Activated B cell treated with CpG ODN at 0.5 μM for 24 hours (primary cell): ENCODE measurements at regions not wholly inside any gene's neighbourhood (a gene's known extent, or its start where the extent isn't known, plus 50 kb on each side); places are given as distances from the start of the nearest gene placed in this dataset.
"Not testable (repeated sequence)": the region's sequence is repeated elsewhere in the genome, so short reads cannot be mapped to it uniquely, and the experiment has no call there.

Experiments used
- ATAC-seq: fragments of 200-7000 bp; cut with Tn5 transposase; one replicate; pipeline ENCODE4 v1.10.0; 2021; ENCODE audit warnings: low read depth, mild to moderate bottlenecking, moderate library complexity
- CTCF ChIA-PET: fragments of 350-600 bp; sonication (Branson Sonifier 250); formaldehyde crosslinking; loops from one replicate; lab custom pipeline; 2021; ENCODE audit warnings: antibody characterized with exemption; lab: Charles Lee
- POLR2A ChIA-PET: fragments of 350-600 bp; sonication (Branson Sonifier 250); formaldehyde crosslinking; loops from one replicate; lab custom pipeline; 2021; ENCODE audit warnings: antibody characterized with exemption; lab: Charles Lee
- DNase-seq: peaks from one replicate; pipeline ENCODE4 v3.0.0; 2022
- H3K27ac Mint-ChIP-seq: one replicate; pipeline ENCODE4 v1.8.0; 2020; ENCODE audit warnings: mixed read lengths
- H3K27me3 Mint-ChIP-seq: one replicate; pipeline ENCODE4 v1.8.0; 2021; ENCODE audit warnings: mixed read lengths
- H3K36me3 Mint-ChIP-seq: one replicate; pipeline ENCODE4 v1.8.0; 2021; ENCODE audit warnings: low read depth, mixed read lengths
- H3K4me1 Mint-ChIP-seq: one replicate; pipeline ENCODE4 v1.8.0; 2021; ENCODE audit warnings: mixed read lengths
- H3K4me3 Mint-ChIP-seq: one replicate; pipeline ENCODE4 v1.8.0; 2020; ENCODE audit warnings: mild to moderate bottlenecking, mixed read lengths
- H3K9me3 Mint-ChIP-seq: one replicate; pipeline ENCODE4 v1.8.0; 2020; ENCODE audit warnings: mixed read lengths
- CTCF ChIP-seq: fragments of 200-600 bp; IDR thresholded peaks from one replicate; pipeline ENCODE4 v1.8.0; 2022; ENCODE audit warnings: antibody characterized with exemption, mild to moderate bottlenecking
- intact Hi-C: fragments of 100-400 bp; cut with micrococcal nuclease; formaldehyde crosslinking; loops from one replicate; pipeline ENCODE4 v1.15.1; 2024

- intact Hi-C loops = no loop called here
- Mint-ChIP-seq H3K9me3 (no peaks in the 10 kb centered on the region), H3K27ac (no peak overlapping the region), H3K27me3 (no peaks in the 10 kb centered on the region), H3K4me1 (no peaks in the 10 kb centered on the region), H3K4me3 (no peak overlapping the region), H3K36me3 (no peaks in the 10 kb centered on the region)
- TF ChIP-seq CTCF = no peak
- ATAC-seq (no peak), DNase-seq (no peak)
- ChIA-PET CTCF (no interaction called here), POLR2A (no interaction called here)
Measured at GRCh38 chr1:99506631-99507030, 139.3 kb upstream of the PALMD start.

- POLR2A ChIA-PET, CTCF ChIA-PET, H3K9me3 Mint-ChIP-seq, intact Hi-C loops, ATAC-seq, H3K4me3 Mint-ChIP-seq, H3K27me3 Mint-ChIP-seq, H3K27ac Mint-ChIP-seq, H3K36me3 Mint-ChIP-seq, DNase-seq, H3K4me1 Mint-ChIP-seq: not testable (repeated sequence)
Measured at GRCh38 chr1:99507446-99507845, 138.5 kb upstream of the PALMD start.

DNA sequence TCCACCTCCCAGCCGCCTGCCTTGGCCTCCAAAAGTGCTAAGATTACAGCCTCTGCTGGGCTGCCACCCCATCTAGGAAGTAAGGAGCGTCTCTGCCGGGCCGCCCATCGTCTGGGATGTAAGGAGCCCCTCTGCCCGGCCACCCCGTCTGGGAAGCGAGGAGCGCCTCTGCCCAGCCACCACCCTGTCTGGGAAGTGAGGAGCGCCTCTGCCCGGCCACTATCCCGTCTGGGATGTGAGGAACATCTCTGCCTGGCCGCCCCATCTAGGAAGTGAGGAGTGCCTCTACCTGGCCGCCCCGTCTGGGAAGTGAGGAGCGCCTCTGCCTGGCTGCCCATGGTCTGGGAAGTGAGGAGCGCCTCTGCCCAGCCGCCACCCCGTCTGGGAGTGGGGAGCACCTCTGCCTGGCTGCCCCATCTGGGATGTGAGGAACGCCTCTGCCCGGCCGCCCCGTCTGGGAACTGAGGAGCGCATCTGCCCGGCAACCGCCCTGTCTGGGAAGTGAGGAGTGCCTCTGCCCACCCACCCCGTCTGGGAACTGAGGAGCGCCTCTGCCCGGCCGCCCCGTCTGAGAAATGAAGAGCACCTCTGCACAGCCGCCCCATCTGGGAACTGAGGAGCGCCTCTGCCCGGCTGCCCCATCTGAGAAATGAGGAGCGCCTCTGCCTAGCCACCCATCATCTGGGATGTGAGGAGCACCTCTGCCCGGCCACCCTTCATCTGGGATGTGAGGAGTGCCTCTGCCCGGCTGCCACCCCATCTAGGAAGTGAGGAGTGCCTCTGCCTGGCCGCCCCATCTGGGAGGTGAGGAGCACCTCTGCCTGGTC lies 137.8 kb upstream of the PALMD start:
- Mint-ChIP-seq H3K4me1 (no peaks in the 10 kb centered on the region), H3K27ac (no peak overlapping the region), H3K36me3 (no peaks in the 10 kb centered on the region), H3K4me3 (no peak overlapping the region), H3K27me3 (no peaks in the 10 kb centered on the region), H3K9me3 (no peaks in the 10 kb centered on the region)
- CTCF ChIA-PET = no interaction called here
- intact Hi-C loops = no loop called here
- POLR2A ChIA-PET = no interaction called here
- DNase-seq (no peak), ATAC-seq (no peak)
- no peak for TF ChIP-seq CTCF

DNA sequence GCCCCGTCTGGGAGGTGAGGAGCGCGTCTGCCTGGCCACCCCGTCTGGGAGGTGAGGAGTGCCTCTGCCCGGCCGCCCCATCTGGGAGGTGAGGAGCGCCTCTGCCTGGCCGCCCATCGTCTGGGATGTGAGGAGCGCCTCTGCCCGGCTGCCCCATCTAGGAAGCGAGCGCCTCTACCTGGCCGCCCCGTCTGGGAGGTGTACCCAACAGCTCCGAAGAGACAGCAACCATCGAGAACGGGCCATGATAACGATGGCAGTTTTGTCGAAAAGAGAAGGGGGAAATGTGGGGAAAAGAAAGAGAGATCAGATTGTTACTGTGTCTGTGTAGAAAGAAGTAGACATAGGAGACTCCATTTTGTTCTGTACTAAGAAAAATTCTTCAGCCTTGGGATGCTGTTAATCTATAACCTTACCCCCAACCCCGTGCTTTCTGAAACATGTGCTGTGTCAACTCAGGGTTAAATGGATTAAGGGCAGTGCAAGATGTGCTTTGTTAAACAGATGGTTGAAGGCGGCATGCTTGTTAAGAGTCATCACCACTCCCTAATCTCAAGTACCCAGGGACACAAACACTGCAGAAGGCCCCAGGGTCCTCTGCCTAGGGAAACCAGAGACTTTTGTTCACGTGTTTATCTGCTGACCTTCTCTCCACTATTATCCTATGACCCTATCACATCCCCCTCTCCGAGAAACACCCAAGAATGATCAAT lies 137.0 kb upstream of the PALMD start:
- H3K27ac Mint-ChIP-seq, DNase-seq, H3K4me3 Mint-ChIP-seq, H3K36me3 Mint-ChIP-seq, H3K9me3 Mint-ChIP-seq, H3K27me3 Mint-ChIP-seq, ATAC-seq, intact Hi-C loops, H3K4me1 Mint-ChIP-seq, CTCF ChIA-PET, POLR2A ChIA-PET: not testable (repeated sequence)

- H3K27me3 Mint-ChIP-seq, CTCF ChIA-PET, DNase-seq, H3K36me3 Mint-ChIP-seq, ATAC-seq, H3K4me3 Mint-ChIP-seq, POLR2A ChIA-PET, H3K27ac Mint-ChIP-seq, intact Hi-C loops, H3K9me3 Mint-ChIP-seq, H3K4me1 Mint-ChIP-seq: not testable (repeated sequence)
Measured at GRCh38 chr1:99514823-99515552, 130.9 kb upstream of the PALMD start.

GRCh38 chr1:99516141-99516540 lies 129.8 kb upstream of the PALMD start:
- H3K4me1 Mint-ChIP-seq = no peaks in the 10 kb centered on the region
- ATAC-seq (no peak), DNase-seq (no peak)
- CTCF ChIA-PET = no interaction called here
- TF ChIP-seq CTCF = no peak
- intact Hi-C loops = no loop called here
- no peak overlapping the region for H3K27ac Mint-ChIP-seq
- no peaks in the 10 kb centered on the region for H3K36me3 Mint-ChIP-seq
- no peaks in the 10 kb centered on the region for H3K27me3 Mint-ChIP-seq
- peaks cover 2% of the 10 kb centered on the region for H3K9me3 Mint-ChIP-seq
- POLR2A ChIA-PET = no interaction called here
- no peak overlapping the region for H3K4me3 Mint-ChIP-seq
